HepG2 (cell line): ENCODE measurements at regions not wholly inside any gene's neighbourhood (a gene's known extent, or its start where the extent isn't known, plus 50 kb on each side); places are given as distances from the start of the nearest gene placed in this dataset.

Experiments used
- DPF2 ChIP-seq: sonication (generic); formaldehyde crosslinking; IDR thresholded peaks from 2 replicates; pipeline ENCODE4 v1.4.0; 2020; ENCODE audit warnings: mild to moderate bottlenecking, low read depth, missing genetic modification reagents, borderline replicate concordance
- EZH2 ChIP-seq: conservative IDR thresholded peaks from 2 replicates; pipeline ENCODE4 v1.6.1; 2012; ENCODE audit warnings: mild to moderate bottlenecking, low read depth, low read length, moderate library complexity
- HNRNPL ChIP-seq: fragments of 200-400 bp; formaldehyde crosslinking; IDR thresholded peaks from 2 replicates; pipeline ENCODE4 v1.6.1; 2017; ENCODE audit warnings: mild to moderate bottlenecking, low read depth, low read length
- NR2C2 ChIP-seq: sonication (generic); formaldehyde crosslinking; IDR thresholded peaks from 2 replicates; pipeline ENCODE4 v1.4.0; 2020; ENCODE audit warnings: missing genetic modification reagents, mild to moderate bottlenecking, moderate library complexity, borderline replicate concordance
- RELA ChIP-seq: sonication (generic); formaldehyde crosslinking; IDR thresholded peaks from 2 replicates; pipeline ENCODE4 v1.4.0; 2020; ENCODE audit warnings: missing genetic modification reagents
- SALL2 ChIP-seq: sonication (generic); formaldehyde crosslinking; IDR thresholded peaks from 2 replicates; pipeline ENCODE4 v1.8.1; 2023; ENCODE audit warnings: mild to moderate bottlenecking, missing genetic modification reagents, inconsistent platforms
- ZNF12 ChIP-seq: sonication (generic); formaldehyde crosslinking; IDR thresholded peaks from 2 replicates; pipeline ENCODE4 v1.5.0; 2020; ENCODE audit warnings: missing genetic modification reagents
- ZNF207 ChIP-seq: fragments of 450-650 bp; IDR thresholded peaks from 2 replicates; pipeline ENCODE4 v1.6.1; 2016; ENCODE audit warnings: antibody characterized with exemption, borderline replicate concordance
- TF ChIP-seq, protein P1 (sequence below): sonication (generic); formaldehyde crosslinking; IDR thresholded peaks from 2 replicates; pipeline ENCODE4 v1.4.0; 2020; ENCODE audit warnings: missing genetic modification reagents
- TF ChIP-seq, protein P2 (sequence below), 2 experiments: sonication (generic) in 1 of 2; formaldehyde crosslinking in 1 of 2; IDR thresholded peaks; 2 replicates each; pipeline versions ENCODE4 v1.5.1 to v1.6.1; 2011 to 2020; ENCODE audit warnings: borderline replicate concordance in 1 of 2, low read depth in 1 of 2, low read length in 1 of 2, mild to moderate bottlenecking in 1 of 2, missing genetic modification reagents in 1 of 2, moderate library complexity in 1 of 2
- TF ChIP-seq, protein P3 (sequence below): sonication (generic); formaldehyde crosslinking; IDR thresholded peaks from 2 replicates; pipeline ENCODE4 v1.4.0; 2020; ENCODE audit warnings: missing genetic modification reagents
- TF ChIP-seq, protein P4 (sequence below): sonication (generic); formaldehyde crosslinking; IDR thresholded peaks from 2 replicates; pipeline ENCODE4; 2020; ENCODE audit warnings: missing genetic modification reagents, mild to moderate bottlenecking, borderline replicate concordance
- TF ChIP-seq, protein P5 (sequence below): sonication (generic); formaldehyde crosslinking; IDR thresholded peaks from 2 replicates; pipeline ENCODE4 v1.5.0; 2020; ENCODE audit warnings: mild to moderate bottlenecking, missing genetic modification reagents, moderate library complexity

DNA sequence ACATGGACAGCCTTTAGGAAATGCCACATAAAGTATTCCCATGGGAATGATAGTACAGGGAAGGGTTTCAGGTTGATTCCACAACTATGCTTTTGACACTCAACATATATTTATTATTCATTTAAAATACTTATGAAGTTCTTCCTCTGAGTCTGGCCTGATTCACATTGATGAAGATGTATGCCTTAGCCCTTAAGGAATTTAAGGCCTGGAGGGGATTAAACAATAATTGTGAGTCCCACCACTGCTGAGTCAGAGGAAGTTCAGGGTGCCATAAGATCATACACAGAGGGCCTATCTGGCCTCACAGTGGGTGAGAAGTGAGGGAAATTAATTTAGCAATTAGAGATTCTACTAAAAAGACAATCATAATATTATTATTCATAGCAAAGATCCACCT, 161.1 kb upstream of the SNX19 start:
- TF ChIP-seq SALL2: no peak
- TF ChIP-seq EZH2: no peak
- TF ChIP-seq DPF2: no peak
- TF ChIP-seq, protein P1, sequence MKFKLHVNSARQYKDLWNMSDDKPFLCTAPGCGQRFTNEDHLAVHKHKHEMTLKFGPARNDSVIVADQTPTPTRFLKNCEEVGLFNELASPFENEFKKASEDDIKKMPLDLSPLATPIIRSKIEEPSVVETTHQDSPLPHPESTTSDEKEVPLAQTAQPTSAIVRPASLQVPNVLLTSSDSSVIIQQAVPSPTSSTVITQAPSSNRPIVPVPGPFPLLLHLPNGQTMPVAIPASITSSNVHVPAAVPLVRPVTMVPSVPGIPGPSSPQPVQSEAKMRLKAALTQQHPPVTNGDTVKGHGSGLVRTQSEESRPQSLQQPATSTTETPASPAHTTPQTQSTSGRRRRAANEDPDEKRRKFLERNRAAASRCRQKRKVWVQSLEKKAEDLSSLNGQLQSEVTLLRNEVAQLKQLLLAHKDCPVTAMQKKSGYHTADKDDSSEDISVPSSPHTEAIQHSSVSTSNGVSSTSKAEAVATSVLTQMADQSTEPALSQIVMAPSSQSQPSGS: no peak
- TF ChIP-seq, protein P2, sequence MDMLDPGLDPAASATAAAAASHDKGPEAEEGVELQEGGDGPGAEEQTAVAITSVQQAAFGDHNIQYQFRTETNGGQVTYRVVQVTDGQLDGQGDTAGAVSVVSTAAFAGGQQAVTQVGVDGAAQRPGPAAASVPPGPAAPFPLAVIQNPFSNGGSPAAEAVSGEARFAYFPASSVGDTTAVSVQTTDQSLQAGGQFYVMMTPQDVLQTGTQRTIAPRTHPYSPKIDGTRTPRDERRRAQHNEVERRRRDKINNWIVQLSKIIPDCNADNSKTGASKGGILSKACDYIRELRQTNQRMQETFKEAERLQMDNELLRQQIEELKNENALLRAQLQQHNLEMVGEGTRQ (IDR thresholded peaks at IDR 0.05; ENCODE audit: low read depth, low read length): no peak
- TF ChIP-seq, protein P2 (CRISPR knock-in tag; IDR thresholded peaks at IDR 0.05; ENCODE audit: borderline replicate concordance): no peak
- TF ChIP-seq NR2C2 (CRISPR knock-in tag): no peak
- TF ChIP-seq, protein P3, sequence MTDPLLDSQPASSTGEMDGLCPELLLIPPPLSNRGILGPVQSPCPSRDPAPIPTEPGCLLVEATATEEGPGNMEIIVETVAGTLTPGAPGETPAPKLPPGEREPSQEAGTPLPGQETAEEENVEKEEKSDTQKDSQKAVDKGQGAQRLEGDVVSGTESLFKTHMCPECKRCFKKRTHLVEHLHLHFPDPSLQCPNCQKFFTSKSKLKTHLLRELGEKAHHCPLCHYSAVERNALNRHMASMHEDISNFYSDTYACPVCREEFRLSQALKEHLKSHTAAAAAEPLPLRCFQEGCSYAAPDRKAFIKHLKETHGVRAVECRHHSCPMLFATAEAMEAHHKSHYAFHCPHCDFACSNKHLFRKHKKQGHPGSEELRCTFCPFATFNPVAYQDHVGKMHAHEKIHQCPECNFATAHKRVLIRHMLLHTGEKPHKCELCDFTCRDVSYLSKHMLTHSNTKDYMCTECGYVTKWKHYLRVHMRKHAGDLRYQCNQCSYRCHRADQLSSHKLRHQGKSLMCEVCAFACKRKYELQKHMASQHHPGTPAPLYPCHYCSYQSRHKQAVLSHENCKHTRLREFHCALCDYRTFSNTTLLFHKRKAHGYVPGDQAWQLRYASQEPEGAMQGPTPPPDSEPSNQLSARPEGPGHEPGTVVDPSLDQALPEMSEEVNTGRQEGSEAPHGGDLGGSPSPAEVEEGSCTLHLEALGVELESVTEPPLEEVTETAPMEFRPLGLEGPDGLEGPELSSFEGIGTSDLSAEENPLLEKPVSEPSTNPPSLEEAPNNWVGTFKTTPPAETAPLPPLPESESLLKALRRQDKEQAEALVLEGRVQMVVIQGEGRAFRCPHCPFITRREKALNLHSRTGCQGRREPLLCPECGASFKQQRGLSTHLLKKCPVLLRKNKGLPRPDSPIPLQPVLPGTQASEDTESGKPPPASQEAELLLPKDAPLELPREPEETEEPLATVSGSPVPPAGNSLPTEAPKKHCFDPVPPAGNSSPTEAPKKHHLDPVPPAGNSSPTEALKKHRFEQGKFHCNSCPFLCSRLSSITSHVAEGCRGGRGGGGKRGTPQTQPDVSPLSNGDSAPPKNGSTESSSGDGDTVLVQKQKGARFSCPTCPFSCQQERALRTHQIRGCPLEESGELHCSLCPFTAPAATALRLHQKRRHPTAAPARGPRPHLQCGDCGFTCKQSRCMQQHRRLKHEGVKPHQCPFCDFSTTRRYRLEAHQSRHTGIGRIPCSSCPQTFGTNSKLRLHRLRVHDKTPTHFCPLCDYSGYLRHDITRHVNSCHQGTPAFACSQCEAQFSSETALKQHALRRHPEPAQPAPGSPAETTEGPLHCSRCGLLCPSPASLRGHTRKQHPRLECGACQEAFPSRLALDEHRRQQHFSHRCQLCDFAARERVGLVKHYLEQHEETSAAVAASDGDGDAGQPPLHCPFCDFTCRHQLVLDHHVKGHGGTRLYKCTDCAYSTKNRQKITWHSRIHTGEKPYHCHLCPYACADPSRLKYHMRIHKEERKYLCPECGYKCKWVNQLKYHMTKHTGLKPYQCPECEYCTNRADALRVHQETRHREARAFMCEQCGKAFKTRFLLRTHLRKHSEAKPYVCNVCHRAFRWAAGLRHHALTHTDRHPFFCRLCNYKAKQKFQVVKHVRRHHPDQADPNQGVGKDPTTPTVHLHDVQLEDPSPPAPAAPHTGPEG: no peak
- no peak for TF ChIP-seq ZNF12 (CRISPR knock-in tag)
- TF ChIP-seq, protein P4, sequence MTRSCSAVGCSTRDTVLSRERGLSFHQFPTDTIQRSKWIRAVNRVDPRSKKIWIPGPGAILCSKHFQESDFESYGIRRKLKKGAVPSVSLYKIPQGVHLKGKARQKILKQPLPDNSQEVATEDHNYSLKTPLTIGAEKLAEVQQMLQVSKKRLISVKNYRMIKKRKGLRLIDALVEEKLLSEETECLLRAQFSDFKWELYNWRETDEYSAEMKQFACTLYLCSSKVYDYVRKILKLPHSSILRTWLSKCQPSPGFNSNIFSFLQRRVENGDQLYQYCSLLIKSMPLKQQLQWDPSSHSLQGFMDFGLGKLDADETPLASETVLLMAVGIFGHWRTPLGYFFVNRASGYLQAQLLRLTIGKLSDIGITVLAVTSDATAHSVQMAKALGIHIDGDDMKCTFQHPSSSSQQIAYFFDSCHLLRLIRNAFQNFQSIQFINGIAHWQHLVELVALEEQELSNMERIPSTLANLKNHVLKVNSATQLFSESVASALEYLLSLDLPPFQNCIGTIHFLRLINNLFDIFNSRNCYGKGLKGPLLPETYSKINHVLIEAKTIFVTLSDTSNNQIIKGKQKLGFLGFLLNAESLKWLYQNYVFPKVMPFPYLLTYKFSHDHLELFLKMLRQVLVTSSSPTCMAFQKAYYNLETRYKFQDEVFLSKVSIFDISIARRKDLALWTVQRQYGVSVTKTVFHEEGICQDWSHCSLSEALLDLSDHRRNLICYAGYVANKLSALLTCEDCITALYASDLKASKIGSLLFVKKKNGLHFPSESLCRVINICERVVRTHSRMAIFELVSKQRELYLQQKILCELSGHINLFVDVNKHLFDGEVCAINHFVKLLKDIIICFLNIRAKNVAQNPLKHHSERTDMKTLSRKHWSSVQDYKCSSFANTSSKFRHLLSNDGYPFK (CRISPR knock-in tag): no peak
- no peak for TF ChIP-seq RELA
- TF ChIP-seq, protein P5, sequence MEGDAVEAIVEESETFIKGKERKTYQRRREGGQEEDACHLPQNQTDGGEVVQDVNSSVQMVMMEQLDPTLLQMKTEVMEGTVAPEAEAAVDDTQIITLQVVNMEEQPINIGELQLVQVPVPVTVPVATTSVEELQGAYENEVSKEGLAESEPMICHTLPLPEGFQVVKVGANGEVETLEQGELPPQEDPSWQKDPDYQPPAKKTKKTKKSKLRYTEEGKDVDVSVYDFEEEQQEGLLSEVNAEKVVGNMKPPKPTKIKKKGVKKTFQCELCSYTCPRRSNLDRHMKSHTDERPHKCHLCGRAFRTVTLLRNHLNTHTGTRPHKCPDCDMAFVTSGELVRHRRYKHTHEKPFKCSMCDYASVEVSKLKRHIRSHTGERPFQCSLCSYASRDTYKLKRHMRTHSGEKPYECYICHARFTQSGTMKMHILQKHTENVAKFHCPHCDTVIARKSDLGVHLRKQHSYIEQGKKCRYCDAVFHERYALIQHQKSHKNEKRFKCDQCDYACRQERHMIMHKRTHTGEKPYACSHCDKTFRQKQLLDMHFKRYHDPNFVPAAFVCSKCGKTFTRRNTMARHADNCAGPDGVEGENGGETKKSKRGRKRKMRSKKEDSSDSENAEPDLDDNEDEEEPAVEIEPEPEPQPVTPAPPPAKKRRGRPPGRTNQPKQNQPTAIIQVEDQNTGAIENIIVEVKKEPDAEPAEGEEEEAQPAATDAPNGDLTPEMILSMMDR: no peak
- no peak for TF ChIP-seq ZNF207
- TF ChIP-seq HNRNPL: no peak
